Stimulated activated CD8-positive, alpha-beta memory T cell treated with anti-CD3 and anti-CD28 coated beads, Interleukin-15, amount 100 ng/mL, for 4 hours (primary cell): ENCODE measurements at regions not wholly inside any gene's neighbourhood (a gene's known extent, or its start where the extent isn't known, plus 50 kb on each side); places are given as distances from the start of the nearest gene placed in this dataset.
"Not testable (repeated sequence)": the region's sequence is repeated elsewhere in the genome, so short reads cannot be mapped to it uniquely, and the experiment has no call there.

Experiments
- DNase-seq, 2 donors: peaks; one replicate each; pipeline ENCODE4 v3.0.0-alpha.2; 2020; ENCODE audit warnings: low read depth in 2 of 2

- no peak for DNase-seq
Measured at GRCh38 chr15:95636107-95636506, 694.4 kb upstream of the NR2F2 start.

DNA sequence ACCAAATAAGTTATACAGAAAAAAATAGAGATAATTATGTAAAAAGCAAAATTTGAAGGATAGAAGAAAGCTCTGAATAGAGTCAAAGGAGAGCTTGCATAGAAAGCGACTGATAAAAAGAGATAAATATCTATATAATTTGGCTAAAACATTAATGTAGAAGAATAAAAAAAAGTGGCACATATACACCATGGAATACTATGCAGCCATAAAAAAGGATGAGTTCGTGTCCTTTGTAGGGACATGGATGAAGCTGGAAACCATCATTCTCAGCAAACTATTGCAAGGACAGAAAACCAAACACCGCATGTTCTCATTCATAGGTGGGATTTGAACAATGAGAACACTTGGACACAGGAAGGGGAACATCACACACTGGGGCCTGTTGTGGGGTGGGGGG, 693.3 kb upstream of the NR2F2 start:
- DNase-seq: not testable (repeated sequence)

GRCh38 chr15:95639208-95639607, 691.3 kb upstream of the NR2F2 start:
- DNase-seq: no peak

GRCh38 chr15:95644100-95644875, 686.2 kb upstream of the NR2F2 start:
- no peak for DNase-seq

DNA sequence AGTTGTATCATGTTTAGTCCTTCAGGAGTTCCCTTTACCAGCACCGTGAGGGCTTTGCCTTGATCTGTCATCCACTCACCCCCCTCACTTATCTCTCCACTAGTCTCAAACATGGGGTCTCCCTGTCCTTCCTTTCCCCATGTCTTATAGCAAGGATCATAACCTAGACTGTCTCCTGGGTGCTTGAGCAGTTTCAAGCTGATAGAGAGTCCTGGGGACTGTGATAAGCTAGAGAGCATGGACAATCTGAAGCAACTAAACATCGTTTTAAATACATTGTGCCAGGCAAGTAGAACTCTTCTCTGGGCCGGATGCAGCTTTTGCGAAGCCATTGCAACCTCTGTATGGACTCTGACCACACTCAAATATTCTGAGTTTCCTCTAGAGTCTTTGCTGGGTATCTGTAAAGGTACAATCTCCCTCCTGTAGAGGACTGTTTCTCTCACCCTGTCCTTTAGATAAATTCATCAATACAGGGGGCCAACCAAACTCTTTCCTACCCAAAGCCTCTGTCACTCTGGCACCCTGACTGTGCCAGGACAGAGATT, 684.6 kb upstream of the NR2F2 start:
- DNase-seq: no peak

- no peak for DNase-seq
Measured at GRCh38 chr15:95646484-95647273, 683.8 kb upstream of the NR2F2 start.

DNA sequence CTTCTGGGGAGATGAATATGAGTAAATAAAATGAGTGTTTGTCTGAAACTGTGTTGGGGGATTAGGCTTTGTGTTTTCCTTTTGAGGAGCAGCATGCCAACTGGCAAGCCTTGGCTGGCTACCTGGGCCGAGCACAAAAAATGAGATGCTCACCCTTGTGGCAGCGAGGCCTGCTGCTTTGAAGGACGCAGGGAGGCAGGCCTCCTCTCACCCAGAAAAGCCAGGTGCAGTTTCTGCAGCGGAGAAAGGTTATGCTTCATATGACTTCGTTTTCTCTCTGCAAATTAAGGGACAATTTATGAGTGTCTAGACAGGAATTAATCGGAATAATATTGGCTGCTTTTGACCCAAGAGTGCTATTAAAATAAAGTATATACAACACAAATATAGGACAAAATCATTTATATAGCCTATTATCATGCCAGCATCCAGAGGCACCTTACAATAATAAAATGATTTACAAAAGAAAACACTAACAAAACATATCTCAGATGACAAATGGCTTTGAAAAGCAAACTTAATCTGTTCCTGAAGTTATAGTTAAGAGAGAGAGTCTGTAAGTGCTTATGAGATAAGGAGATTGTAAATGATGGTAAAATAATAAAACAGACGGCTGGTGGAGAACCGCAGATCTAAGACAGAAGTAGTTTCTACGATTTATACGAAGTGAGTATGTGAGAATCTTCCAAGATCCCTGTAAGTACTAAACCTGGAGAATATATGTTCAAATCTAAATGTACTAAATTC, 682.8 kb upstream of the NR2F2 start:
- DNase-seq: no peak

DNA sequence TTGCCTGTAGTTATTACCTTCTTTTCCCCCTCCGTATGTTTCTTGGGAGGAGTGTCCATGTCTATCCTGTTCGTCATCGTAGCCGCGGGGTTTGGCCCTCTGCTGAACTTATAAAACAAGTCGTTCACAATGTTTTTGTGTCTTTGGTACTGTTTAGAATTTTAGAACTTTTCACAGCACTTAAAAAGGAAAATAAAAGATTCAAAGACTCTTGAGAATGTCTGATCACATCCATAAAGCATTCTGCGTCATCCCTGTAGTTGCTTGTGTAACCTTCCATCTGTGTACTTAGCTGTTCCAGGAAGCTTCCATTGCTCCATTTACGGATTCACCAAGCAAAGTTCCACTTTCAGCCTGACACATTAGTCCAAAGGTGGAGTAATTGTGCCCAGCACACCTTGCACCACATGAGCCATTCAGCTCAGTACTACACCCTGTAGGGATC, 677.1 kb upstream of the NR2F2 start:
- DNase-seq: no peak

DNA sequence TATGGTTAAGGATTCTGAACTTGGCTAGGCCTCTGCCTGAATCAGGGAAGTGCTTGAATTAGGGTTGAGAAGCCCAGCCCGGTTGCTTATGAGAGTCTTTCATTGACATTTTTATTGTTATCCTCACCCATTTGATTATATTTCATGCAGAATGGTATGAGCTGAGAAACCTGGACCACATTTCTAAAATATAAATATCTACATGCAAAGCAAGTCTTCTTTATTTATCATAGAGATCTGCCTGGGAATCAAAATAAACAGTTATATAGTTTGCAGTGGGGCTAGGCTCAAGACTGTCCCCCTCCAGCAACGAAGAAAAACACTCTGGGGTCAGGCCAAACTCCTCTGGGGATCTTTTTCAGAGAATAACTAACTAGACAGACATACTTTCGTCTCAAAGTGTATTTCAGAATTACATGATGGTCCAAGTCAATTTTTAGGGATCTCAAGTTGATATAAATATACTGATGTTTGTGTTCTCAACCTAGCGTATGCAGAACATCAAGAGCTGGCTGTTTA, 675.4 kb upstream of the NR2F2 start:
- DNase-seq: no peak

GRCh38 chr15:95656595-95656994, 673.9 kb upstream of the NR2F2 start:
- DNase-seq: no peak

- no peak for DNase-seq
Measured at GRCh38 chr15:95658799-95659198, 671.7 kb upstream of the NR2F2 start.

DNA sequence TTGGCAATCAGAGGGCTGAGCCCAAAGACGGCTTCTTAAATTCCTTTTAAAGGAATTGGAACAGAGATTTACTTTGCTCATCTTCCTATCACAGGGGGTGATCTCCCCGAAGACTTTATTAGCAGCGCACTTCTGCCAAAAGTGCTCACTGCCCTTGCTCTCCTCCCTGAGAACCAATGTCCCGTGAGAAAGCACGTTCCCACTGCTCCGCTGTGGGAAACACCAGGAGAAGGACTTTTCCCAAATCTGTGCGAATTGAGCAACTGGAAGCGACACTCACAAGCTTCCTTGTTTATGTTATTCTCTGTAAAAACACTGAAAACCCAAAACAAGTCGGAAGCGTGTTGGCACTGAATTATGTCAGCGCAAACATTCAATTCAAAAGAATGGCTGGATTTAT, 670.8 kb upstream of the NR2F2 start:
- DNase-seq: no peak

DNA sequence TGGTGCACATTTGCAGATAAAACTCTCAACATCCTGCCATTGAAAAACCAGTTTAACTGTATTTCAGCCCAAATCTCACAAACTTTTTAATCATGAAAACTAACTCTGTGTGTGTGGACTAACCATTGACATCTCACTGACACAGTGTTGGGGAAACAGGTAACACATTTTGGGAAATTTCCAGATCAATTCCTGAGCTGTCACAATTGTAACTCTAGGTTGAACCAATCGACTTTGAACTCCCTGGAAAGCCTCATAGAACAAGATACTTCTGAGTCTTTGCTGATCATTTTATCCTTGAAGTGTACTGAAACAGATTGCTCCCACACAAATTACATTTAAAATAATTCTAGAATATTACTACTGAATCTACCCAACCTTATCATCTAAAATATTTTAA, 667.9 kb upstream of the NR2F2 start:
- DNase-seq: no peak

GRCh38 chr15:95663156-95664100, 667.1 kb upstream of the NR2F2 start:
- DNase-seq: no peak

DNA sequence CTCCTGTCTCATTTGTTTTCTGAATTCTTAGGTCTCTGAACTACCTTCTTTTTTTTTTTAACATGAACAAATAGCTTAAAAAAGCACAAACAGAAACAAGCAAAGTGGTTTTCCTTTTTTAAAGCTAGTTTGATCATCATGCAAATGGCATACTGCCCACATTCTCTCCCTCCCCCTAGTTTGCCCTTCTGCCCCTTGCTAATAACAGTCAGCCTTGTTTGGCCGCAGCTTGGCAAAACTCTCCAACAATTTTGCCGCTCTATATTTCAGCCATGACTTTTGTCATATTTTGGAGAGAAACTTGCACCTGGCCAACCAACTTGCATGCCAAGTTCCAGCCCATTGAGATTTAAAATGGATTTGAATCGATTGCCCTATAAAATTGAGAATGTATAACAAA, 666.0 kb upstream of the NR2F2 start:
- no peak for DNase-seq

GRCh38 chr15:95669146-95669922, 661.2 kb upstream of the NR2F2 start:
- no peak for DNase-seq

- no peak for DNase-seq
Measured at GRCh38 chr15:95674031-95674430, 656.5 kb upstream of the NR2F2 start.

DNA sequence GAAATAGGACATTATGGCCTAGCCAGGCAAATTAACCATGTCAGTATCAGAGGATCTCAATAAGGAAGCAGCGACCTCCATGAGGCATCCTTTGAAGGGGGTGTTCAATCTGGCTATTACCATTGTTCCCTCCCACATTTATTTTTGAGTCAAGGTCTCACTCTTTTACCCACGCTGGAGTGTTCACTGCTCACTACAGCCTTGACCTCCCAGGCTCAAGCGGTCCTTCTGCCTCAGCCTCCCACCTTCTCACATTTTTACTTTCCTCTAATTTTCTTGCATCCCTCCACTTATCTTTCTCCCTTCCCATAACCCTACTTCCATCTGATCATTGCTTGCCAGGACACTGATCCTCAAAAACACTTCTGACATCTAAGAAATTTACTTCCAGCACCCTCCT, 654.0 kb upstream of the NR2F2 start:
- DNase-seq: no peak

- no peak for DNase-seq
Measured at GRCh38 chr15:95679847-95680582, 650.5 kb upstream of the NR2F2 start.
